GM19452 (cell line): ENCODE measurements at regions not wholly inside any gene's neighbourhood (a gene's known extent, or its start where the extent isn't known, plus 50 kb on each side); places are given as distances from the start of the nearest gene placed in this dataset.
A peak's percentile ranks its signal among the peaks of the same experiment; 100 is the strongest.

Experiments
- ATAC-seq: cut with Tn5 transposase; IDR thresholded peaks from one replicate; pipeline ENCODE4 v1.9.1; 2021; ENCODE audit not compliant: unreplicated experiment

DNA sequence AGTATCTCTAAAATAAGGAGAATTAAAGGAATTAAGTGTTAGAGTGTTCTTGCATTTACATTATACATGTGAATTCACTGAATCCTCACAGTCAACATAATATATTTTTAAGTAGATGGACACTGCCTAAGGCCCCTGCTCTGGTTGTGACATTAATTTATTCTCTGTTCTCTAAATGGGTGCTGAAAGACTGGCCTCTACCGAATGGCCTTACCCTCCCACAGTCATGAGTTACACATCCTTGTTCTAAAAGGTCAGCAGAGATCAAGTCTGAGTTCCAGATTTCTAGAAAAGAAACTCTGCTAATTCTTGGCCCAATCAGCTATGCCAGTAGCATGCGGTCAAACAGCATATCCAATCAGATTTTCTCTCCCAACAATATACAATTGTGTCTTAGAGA is 193.2 kb downstream of the TM2D1 start:
- no peak for ATAC-seq

DNA sequence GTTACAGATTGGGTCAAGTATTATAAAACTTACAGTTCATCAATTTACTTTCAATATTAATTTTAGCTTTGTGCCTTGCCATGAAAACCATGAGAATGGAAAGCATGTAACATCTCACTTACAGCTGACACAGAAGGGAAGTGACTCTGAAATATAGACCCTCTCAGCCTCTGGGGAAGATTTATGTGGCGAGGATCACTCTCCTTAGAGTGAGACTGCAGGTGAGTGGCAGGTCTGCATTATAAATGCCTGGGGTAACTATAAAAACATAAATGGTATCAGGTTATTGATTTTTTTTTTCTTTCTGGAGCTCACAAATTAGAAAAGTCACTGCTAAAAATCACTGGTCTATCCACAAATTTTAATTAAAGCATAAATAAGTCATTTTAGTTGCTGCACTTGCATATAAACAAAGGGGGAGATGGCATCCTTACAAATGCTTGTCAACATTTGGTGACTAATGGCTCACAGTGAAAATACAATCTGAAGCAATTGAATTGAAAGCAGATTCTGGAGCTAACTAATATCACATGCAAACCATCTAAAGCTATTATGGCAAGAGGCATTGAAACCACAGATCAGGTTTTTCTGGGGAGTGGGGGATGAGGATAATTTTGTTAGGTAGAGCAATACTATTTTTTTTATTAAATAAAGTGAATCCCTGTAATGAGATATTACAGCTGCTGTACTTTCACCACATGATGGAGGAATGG is 200.9 kb downstream of the TM2D1 start:
- no peak for ATAC-seq

DNA sequence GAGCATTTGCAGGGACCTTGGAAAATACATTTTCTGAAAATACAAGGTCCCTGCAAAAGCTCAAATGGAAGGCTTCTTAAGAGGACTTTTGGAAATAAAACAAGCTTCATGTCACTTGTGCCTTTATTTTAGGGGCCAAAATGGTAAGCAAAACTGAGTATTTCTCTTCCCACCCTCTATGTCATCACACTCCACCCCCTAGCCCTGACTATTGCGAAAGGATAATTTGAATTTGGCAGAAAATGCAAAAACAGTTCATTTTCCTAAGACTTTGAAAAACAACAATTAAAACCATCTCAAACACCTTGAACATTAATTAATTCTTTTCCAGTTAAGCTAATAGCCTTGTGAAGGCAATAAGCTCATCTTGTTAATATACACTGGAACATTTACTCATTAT is 201.7 kb downstream of the TM2D1 start:
- no peak for ATAC-seq

DNA sequence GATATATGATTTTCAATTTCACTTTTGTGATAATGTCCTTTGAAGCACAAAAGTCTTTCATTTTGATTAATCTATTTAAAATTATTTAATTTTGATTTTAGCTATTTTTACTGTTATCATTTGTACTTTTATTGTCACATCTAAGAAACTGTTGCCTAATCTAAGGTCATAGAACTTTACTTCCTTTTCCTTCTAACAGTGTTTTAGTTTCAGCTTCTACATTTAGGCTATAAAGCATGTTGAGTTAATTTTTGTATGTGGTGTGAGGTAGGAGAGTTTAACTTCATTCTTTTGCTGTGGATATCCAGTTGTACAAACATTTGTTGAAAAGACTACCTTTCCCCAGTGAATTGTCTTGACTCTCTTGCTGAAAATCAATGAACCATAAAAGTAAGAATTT is 204.5 kb downstream of the TM2D1 start:
- no peak for ATAC-seq

DNA sequence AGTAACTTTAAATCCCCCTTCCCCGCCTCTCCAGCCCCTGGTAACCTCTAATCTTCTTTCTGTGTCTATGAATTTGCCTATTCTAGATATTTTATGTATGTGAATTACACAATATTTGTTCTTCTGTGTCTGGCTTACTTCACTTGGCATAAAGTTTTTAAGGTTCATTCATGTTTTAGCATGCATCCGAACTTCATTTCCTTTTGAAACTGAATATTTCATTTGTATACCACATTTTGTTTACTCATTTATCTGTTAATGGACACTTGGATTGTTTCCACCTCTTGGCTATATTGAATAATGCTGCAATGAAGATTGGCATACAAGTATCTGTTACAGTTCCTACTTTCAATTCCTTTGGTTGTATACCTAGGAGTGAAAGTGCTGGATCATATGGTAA is 205.3 kb downstream of the TM2D1 start:
- ATAC-seq = no peak

DNA sequence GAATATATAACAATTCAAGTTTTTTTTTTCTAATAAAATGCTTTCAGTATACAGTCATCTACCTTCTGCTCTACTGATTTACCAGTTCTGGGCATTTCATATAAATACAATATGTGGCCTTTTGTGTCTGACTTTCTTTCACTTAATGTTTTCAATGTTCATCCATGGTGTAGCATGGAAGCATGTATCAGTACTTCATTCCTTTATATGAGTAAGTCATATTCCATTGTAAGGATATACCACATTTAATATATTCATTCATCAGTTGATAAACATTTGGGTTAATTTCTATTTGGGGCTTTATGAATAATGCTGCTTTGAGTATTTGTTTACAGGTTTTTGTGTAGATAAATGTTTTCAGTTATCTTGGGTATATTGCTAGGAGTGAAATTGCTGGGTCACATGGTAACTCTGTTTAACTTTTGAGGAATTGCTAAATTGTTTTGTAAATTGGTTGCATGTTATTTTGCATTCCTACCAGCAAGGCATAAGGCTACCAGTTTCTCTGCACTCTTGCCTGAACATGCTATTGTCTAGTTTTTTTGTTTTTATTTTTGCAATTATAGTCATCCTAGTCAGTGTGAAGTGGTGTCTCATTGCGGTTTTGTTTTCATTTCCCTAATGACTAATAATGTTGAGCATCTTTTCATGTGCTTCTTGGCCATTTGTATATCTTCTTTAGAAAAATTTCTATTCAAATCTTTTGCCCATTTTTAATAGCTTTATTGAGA is 206.1 kb downstream of the TM2D1 start:
- ATAC-seq = peak; percentile 73

DNA sequence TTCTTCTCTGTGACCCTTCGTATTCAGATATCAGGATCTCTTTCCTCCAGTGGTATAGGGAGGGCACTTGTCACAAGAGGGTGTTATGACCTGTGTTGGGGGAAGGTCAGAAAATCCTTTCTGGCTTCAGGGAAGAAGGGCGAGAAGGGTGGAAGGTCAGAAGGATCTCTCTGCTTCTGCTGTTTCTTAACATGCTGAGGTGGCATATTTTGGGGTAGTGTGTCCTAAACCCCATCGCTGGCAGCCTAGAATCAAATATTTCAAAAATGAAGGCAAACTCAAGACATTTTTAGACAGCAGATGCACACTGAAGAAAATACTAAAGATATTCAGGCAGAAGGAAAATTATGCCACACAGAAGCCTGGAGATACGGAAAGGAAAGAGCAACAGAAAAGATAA is 207.6 kb downstream of the TM2D1 start:
- ATAC-seq = no peak

DNA sequence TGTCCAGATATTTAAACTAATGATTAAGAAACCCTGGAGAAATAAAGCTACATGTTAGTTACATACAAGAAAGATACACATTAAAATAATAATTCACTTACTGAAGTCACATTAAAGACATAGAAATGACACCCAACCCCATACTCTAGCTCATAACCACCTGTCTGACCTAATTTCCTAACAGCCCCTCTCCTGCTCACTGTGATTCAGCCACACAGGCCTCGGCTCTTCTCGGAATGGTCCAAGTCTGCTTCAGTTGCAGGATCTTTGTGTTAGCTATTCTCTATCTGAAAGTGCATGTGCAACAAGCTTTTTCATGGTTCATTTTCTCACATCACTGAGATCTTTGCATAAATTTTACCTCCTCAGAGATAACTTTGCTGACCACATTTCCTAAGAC is 209.8 kb downstream of the TM2D1 start:
- no peak for ATAC-seq
